B cell (primary cell): ENCODE measurements at regions not wholly inside any gene's neighbourhood (a gene's known extent, or its start where the extent isn't known, plus 50 kb on each side); places are given as distances from the start of the nearest gene placed in this dataset.

Source experiments
- ATAC-seq: fragments of 200-7000 bp; cut with Tn5 transposase; one replicate; pipeline ENCODE4 v1.10.0; 2021; ENCODE audit warnings: low read depth, mild to moderate bottlenecking, moderate number of reproducible peaks, moderate library complexity
- CTCF ChIA-PET: fragments of 350-600 bp; sonication (Branson Sonifier 250); formaldehyde crosslinking; loops from one replicate; lab custom pipeline; 2021; ENCODE audit warnings: antibody characterized with exemption, inconsistent platforms; lab: Charles Lee
- POLR2A ChIA-PET: fragments of 350-600 bp; sonication (Branson Sonifier 250); formaldehyde crosslinking; loops from one replicate; lab custom pipeline; 2021; ENCODE audit warnings: antibody characterized with exemption; lab: Charles Lee
- DNase-seq: peaks from one replicate; pipeline ENCODE4 v3.0.0; 2013
- H2AFZ ChIP-seq: 2 replicates; pipeline ENCODE4 v1.6.1; 2012; ENCODE audit warnings: mild to moderate bottlenecking, low read depth, low read length; ENCODE audit not compliant: insufficient read depth, poor library complexity, severe bottlenecking
- H3K27ac ChIP-seq, 2 donors: 1 replicate in 1 of 2; 2 replicates in 1 of 2; pipeline ENCODE4 v1.5.1; 2012 to 2013; ENCODE audit warnings: low read length in 2 of 2, mild to moderate bottlenecking in 2 of 2, moderate library complexity in 1 of 2
- H3K27me3 ChIP-seq, 4 experiments: fragments of 200-600 bp in 1 of 4; sonication (generic) in 1 of 4; replicated peaks in 1 of 4; 1 replicate in 2 of 4; 2 replicates in 2 of 4; pipeline versions ENCODE4 v1.6.1 to v1.7.0; 2013 to 2016; ENCODE audit warnings: low read length in 3 of 4, mild to moderate bottlenecking in 2 of 4, mixed read lengths in 1 of 4, moderate library complexity in 1 of 4; ENCODE audit not compliant: insufficient read depth in 4 of 4, control insufficient read depth in 3 of 4; ENCODE audit errors: control extremely low read depth in 1 of 4
- H3K36me3 ChIP-seq, 2 experiments: replicated peaks in 1 of 2; 1 replicate in 1 of 2; 2 replicates in 1 of 2; pipeline versions ENCODE4 v1.6.1 to v1.7.1; 2013; ENCODE audit warnings: low read length in 1 of 2; ENCODE audit not compliant: insufficient read depth in 2 of 2, control insufficient read depth in 1 of 2; ENCODE audit errors: control extremely low read depth in 1 of 2, extremely low read depth in 1 of 2
- H3K4me1 ChIP-seq, 2 donors: fragments of 200-600 bp in 1 of 2; sonication (generic) in 1 of 2; 1 replicate in 1 of 2; 2 replicates in 1 of 2; pipeline versions ENCODE4 v1.5.1 to v1.6.1; 2013 to 2017; ENCODE audit warnings: low read length in 2 of 2; ENCODE audit not compliant: control insufficient read depth in 2 of 2, insufficient read depth in 2 of 2
- H3K4me2 ChIP-seq: replicated peaks from 2 replicates; pipeline ENCODE3; 2012; ENCODE audit warnings: mild to moderate bottlenecking, low read depth, low read length; ENCODE audit not compliant: poor library complexity, severe bottlenecking
- H3K4me3 ChIP-seq, 5 experiments: fragments of 200-600 bp in 1 of 5; sonication (generic) in 1 of 5; 1 replicate in 3 of 5; 2 replicates in 2 of 5; pipeline versions ENCODE4 v1.5.1 to v1.7.0; 2011 to 2016; ENCODE audit warnings: low read length in 4 of 5, mild to moderate bottlenecking in 4 of 5, low read depth in 2 of 5, control low read depth in 1 of 5, moderate library complexity in 1 of 5; ENCODE audit not compliant: insufficient read depth in 1 of 5; ENCODE audit errors: control extremely low read depth in 1 of 5, extremely low read depth in 1 of 5
- H3K79me2 ChIP-seq: fragments of 200-600 bp; sonication (generic); one replicate; pipeline ENCODE4 v1.6.0; 2016; ENCODE audit warnings: low read length; ENCODE audit not compliant: control insufficient read depth, insufficient read depth
- H3K9ac ChIP-seq: fragments of 200-600 bp; sonication (generic); 2 replicates; pipeline ENCODE4 v1.6.1; 2017; ENCODE audit warnings: mild to moderate bottlenecking, low read length, moderate library complexity
- H3K9me3 ChIP-seq, 3 donors: one replicate each; pipeline versions ENCODE4 v1.6.1 to v1.7.1; 2013; ENCODE audit warnings: low read length in 2 of 3; ENCODE audit not compliant: control insufficient read depth in 2 of 3, insufficient read depth in 1 of 3; ENCODE audit errors: control extremely low read depth in 1 of 3
- H4K20me1 ChIP-seq: 2 replicates; pipeline ENCODE4 v1.6.0; 2012; ENCODE audit warnings: mild to moderate bottlenecking, low read length; ENCODE audit not compliant: insufficient read depth, control insufficient read depth, poor library complexity, severe bottlenecking
- H3K27ac Mint-ChIP-seq: one replicate; pipeline ENCODE4 v1.8.0; 2021; ENCODE audit warnings: mixed read lengths
- H3K27me3 Mint-ChIP-seq: one replicate; pipeline ENCODE4 v1.8.0; 2021; ENCODE audit warnings: mixed read lengths
- H3K4me1 Mint-ChIP-seq: one replicate; pipeline ENCODE4 v1.8.0; 2021; ENCODE audit warnings: mixed read lengths
- H3K4me3 Mint-ChIP-seq: one replicate; pipeline ENCODE4 v1.8.0; 2021; ENCODE audit warnings: mixed read lengths
- H3K9me3 Mint-ChIP-seq: one replicate; pipeline ENCODE4 v1.8.0; 2022; ENCODE audit warnings: mixed read lengths; ENCODE audit not compliant: insufficient read depth
- EZH2 ChIP-seq: IDR thresholded peaks from 2 replicates; pipeline ENCODE4 v1.6.1; 2012; ENCODE audit warnings: borderline replicate concordance, low read depth, mild to moderate bottlenecking, moderate library complexity, low read length; ENCODE audit not compliant: insufficient read depth, poor library complexity, severe bottlenecking
- WGBS: methylation state at CpG from one replicate; pipeline ENCODE4 v1.1.5; 2013; ENCODE audit warnings: missing lambda C conversion rate; ENCODE audit not compliant: insufficient coverage; 5-methylcytosine and 5-hydroxymethylcytosine counted together
- intact Hi-C: fragments of 100-400 bp; cut with micrococcal nuclease; formaldehyde crosslinking; loops from one replicate; pipeline ENCODE4 v1.10.0; 2022
- TF ChIP-seq, protein P1 (sequence below): fragments of 200-600 bp; IDR thresholded peaks from one replicate; pipeline ENCODE4 v1.8.0; 2022; ENCODE audit warnings: antibody characterized with exemption, mild to moderate bottlenecking

DNA sequence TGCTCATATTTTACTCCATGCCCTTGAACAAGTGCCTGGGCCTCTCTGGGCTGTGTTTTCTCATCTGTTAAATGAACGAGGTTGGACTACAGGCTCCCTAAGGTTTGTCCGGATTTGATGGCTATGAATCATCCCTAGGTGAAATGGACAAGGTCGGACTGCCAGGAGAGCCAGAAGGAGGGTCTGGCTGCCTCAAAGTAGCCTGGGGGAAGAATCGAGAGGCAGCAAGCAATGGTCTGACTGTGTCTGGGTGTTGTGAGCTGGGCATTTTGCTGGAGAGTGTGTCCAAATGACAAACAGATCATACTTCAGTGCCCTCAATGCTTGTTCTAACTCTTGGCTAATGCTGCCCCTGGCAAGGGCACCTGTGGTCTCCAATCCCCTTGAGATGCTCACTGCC lies 730.9 kb downstream of the PTPRU start:
- Histone ChIP-seq H2AFZ (no peak overlapping the region), H4K20me1 (no peaks in the 10 kb centered on the region), H3K9ac (no peak overlapping the region), H3K4me2 (no peak overlapping the region), H3K27me3 (no peaks in the 10 kb centered on the region), H3K4me3 (no peak overlapping the region), H3K79me2 (no peaks in the 10 kb centered on the region), H3K9me3 (peaks cover 0 to 5% (median 0%) of the 10 kb centered on the region in 3 donors), H3K27ac (no peak overlapping the region), H3K4me1 (no peaks in the 10 kb centered on the region), H3K36me3 (no peaks in the 10 kb centered on the region)
- Mint-ChIP-seq H3K4me1 (no peaks in the 10 kb centered on the region), H3K9me3 (no peaks in the 10 kb centered on the region), H3K27me3 (peaks cover 6% of the 10 kb centered on the region), H3K4me3 (no peak overlapping the region), H3K27ac (no peak overlapping the region)
- no peak for ATAC-seq
- no peak for DNase-seq
- CTCF ChIA-PET: no interaction called here
- no peak for TF ChIP-seq EZH2
- TF ChIP-seq, protein P1, sequence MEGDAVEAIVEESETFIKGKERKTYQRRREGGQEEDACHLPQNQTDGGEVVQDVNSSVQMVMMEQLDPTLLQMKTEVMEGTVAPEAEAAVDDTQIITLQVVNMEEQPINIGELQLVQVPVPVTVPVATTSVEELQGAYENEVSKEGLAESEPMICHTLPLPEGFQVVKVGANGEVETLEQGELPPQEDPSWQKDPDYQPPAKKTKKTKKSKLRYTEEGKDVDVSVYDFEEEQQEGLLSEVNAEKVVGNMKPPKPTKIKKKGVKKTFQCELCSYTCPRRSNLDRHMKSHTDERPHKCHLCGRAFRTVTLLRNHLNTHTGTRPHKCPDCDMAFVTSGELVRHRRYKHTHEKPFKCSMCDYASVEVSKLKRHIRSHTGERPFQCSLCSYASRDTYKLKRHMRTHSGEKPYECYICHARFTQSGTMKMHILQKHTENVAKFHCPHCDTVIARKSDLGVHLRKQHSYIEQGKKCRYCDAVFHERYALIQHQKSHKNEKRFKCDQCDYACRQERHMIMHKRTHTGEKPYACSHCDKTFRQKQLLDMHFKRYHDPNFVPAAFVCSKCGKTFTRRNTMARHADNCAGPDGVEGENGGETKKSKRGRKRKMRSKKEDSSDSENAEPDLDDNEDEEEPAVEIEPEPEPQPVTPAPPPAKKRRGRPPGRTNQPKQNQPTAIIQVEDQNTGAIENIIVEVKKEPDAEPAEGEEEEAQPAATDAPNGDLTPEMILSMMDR: no peak
- intact Hi-C loops: no loop called here
- POLR2A ChIA-PET: no interaction called here
- 54% methylated on average over 4 of the region's 4 CpGs for WGBS

DNA sequence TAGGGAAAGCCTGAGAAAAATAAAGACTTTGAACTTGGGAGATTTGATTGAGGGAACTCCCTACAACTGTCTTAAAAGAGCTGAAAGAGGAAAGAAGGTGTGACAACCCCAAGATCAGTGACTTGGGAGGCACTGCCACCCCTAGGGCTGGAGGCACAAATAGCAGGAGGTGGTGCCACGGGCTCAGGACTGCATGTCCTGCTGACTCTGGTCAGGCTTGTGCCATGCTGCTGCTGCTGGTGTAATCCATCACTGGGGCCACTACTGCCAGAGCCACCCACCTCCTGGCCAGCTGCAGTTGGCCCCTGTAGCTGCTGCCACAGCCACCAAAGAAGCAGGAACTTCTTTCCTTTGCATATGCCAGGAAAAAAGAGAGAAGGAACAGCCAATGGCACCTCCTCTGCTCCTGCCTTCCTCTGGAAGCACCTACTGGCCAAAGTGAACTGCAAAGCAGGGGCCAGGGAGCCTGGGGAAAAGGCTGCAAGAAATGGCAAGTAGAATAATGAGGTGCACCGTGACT lies 730.3 kb downstream of the PTPRU start:
- no peak overlapping the region for H3K4me2 ChIP-seq
- no peaks in the 10 kb centered on the region for H3K36me3 ChIP-seq
- ChIA-PET CTCF (no interaction called here), POLR2A (no interaction called here)
- peaks cover 0 to 7% (median 0%) of the 10 kb centered on the region in 3 donors for H3K9me3 ChIP-seq
- no peak overlapping the region for H3K27ac Mint-ChIP-seq
- H3K4me3 Mint-ChIP-seq: no peak overlapping the region
- no peaks in the 10 kb centered on the region for H4K20me1 ChIP-seq
- H3K4me1 ChIP-seq: no peaks in the 10 kb centered on the region
- no peak overlapping the region for H3K9ac ChIP-seq
- no peak overlapping the region for H2AFZ ChIP-seq
- 79% methylated on average over 2 of the region's 2 CpGs for WGBS
- ATAC-seq (no peak), DNase-seq (no peak)
- H3K4me1 Mint-ChIP-seq: no peaks in the 10 kb centered on the region
- intact Hi-C loops: no loop called here
- peaks cover 5% of the 10 kb centered on the region for H3K27me3 Mint-ChIP-seq
- no peaks in the 10 kb centered on the region for H3K27me3 ChIP-seq
- no peak overlapping the region for H3K27ac ChIP-seq
- no peak overlapping the region for H3K4me3 ChIP-seq
- H3K9me3 Mint-ChIP-seq: no peaks in the 10 kb centered on the region
- TF ChIP-seq, protein P1: no peak
- no peak for TF ChIP-seq EZH2
- no peaks in the 10 kb centered on the region for H3K79me2 ChIP-seq
